ENCODE measurements at regions not wholly inside any gene's neighbourhood (a gene's known extent, or its start where the extent isn't known, plus 50 kb on each side); places are given as distances from the start of the nearest gene placed in this dataset.
"Not testable (repeated sequence)": the region's sequence is repeated elsewhere in the genome, so short reads cannot be mapped to it uniquely, and the experiment has no call there.

DNA sequence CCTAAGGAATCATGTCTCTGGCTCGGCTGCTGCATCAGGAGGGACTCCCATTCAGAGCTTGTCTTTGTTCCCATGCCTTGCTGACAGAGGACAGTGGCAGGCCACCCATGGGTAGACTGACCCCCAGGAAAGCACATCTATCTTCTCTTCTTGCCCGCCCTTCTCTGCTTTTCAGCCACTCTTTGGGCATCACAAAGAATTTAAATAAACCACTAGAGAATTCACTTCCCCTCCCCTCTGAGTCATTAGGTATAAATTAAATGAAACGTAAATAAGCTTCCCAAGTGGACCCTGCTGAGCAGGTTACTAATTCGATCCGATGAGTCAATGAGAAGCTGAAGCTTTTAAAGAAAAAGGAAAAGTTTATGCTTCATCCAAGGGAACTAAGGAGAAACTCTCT, 97.0 kb downstream of the DRD1 start:
- no peaks in the 10 kb centered on the region for H3K9me3 ChIP-seq (ENCODE audit: insufficient read depth, low read depth, low read length)
- peaks cover 16% of the 10 kb centered on the region for H3K4me1 ChIP-seq (ENCODE audit: insufficient read depth, low read length)
- WGBS = 34% methylated on average over 5 of the region's 5 CpGs
- no peak overlapping the region for H3K4me3 ChIP-seq (ENCODE audit: low read length)
- no peak overlapping the region for H3K9ac ChIP-seq (ENCODE audit: low read depth, low read length)
- H3K27ac ChIP-seq (ENCODE audit: low read depth, low read length) = no peak overlapping the region
- H3K27me3 ChIP-seq (ENCODE audit: insufficient read depth, low read length) = no peaks in the 10 kb centered on the region
- no peaks in the 10 kb centered on the region for H3K36me3 ChIP-seq (ENCODE audit: insufficient read depth, low read length)

DNA sequence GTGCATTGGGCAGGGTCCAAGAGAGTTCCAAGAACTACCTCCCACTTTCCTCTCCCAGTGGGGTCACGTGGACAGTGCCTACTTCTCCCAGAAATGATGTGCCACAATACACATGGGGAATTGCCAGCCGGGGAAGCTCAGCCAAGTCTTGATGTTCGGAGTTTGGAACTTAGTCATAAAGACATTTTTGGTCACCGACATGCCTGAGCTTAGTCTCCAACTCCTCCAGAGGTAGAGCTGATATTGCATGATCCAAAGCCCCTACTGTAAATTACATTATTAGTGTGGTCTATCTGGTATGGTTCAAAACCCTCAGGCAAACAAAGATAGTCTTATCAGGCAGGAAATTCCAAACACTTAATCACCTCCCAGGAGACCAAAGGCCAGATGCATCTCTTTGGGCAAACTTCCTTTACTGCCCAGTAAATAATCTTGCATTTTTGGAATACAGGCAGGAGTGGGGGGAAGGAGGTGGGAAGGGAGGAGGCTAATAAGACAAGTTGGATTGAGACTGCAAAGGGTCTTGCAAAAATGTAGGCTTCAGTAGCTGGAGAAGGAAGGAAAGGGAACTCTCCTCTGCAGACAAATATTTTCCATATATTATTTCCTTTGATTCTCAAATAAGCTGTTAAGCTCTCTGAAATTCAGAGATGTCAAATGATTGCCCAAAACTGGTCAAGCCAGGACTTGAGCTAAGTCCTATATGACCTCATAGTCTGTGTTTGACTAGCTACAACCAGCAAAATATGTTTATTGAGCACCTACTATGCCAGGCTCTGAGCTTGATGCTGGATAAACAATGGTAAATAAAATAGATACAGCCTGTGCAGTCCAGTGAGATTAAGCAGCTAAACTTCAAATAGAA, 99.4 kb downstream of the DRD1 start:
- H3K27ac ChIP-seq (ENCODE audit: low read depth, low read length) = no peak overlapping the region
- no peak overlapping the region for H3K4me3 ChIP-seq (ENCODE audit: low read length)
- peaks cover 14% of the 10 kb centered on the region; the same call in 1 of the 2 replicates for H3K4me1 ChIP-seq (ENCODE audit: insufficient read depth, low read length)
- H3K9ac ChIP-seq (ENCODE audit: low read depth, low read length) = no peak overlapping the region
- no peaks in the 10 kb centered on the region for H3K27me3 ChIP-seq (ENCODE audit: insufficient read depth, low read length)
- no peaks in the 10 kb centered on the region for H3K36me3 ChIP-seq (ENCODE audit: insufficient read depth, low read length)
- H3K9me3 ChIP-seq (ENCODE audit: insufficient read depth, low read depth, low read length) = no peaks in the 10 kb centered on the region
- WGBS = 88% methylated on average over 4 of the region's 4 CpGs

DNA sequence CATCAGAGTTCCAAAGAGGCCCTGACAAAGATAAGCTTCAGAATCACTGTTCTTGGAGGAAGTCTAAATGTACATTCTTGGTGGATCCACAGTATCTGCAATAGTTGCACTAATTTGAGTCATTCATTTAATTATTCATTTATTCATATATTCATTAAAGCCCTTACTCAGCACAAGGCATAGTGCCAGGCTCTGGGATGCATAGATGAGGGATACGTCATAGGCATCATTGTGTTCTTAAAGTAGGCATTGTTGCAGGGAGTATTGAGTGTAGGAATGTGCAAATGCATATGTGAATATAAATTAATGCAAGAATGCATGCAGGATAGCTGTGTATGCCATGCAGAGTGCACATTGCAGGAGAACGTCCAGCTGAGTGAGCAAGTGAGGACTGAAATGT, 100.7 kb downstream of the DRD1 start:
- H3K36me3 ChIP-seq (ENCODE audit: insufficient read depth, low read length) = no peaks in the 10 kb centered on the region
- no peak overlapping the region for H3K9ac ChIP-seq (ENCODE audit: low read depth, low read length)
- no peaks in the 10 kb centered on the region for H3K27me3 ChIP-seq (ENCODE audit: insufficient read depth, low read length)
- H3K9me3 ChIP-seq (ENCODE audit: insufficient read depth, low read depth, low read length) = no peaks in the 10 kb centered on the region
- WGBS = 92% methylated on average over 2 of the region's 2 CpGs
- no peak overlapping the region for H3K27ac ChIP-seq (ENCODE audit: low read depth, low read length)
- peaks cover 11% of the 10 kb centered on the region; the same call in 1 of the 2 replicates for H3K4me1 ChIP-seq (ENCODE audit: insufficient read depth, low read length)
- no peak overlapping the region for H3K4me3 ChIP-seq (ENCODE audit: low read length)

DNA sequence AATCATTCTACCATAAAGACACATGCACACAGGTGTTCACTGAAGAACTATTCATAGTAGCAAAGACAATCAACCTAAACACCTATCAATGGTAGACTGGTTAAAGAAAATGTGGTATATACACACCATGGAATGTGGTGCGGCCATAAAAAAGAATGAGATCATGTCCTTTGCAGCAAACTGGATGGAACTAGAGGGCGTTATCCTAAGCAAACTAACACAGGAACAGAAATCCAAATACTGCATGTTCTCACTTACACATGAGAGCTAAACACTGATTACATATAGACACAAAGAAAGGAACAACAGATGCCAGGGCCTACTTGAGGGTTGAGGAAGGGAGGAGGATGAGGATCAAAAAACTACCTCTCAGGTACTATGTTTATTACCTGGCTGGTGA, 103.8 kb downstream of the DRD1 start:
- H3K36me3 ChIP-seq (ENCODE audit: insufficient read depth, low read length) = no peaks in the 10 kb centered on the region
- H3K9me3 ChIP-seq (ENCODE audit: insufficient read depth, low read depth, low read length) = no peaks in the 10 kb centered on the region
- H3K4me3 ChIP-seq (ENCODE audit: low read length) = no peak overlapping the region
- no peak overlapping the region for H3K27ac ChIP-seq (ENCODE audit: low read depth, low read length)
- no peaks in the 10 kb centered on the region for H3K27me3 ChIP-seq (ENCODE audit: insufficient read depth, low read length)
- 96% methylated on average over 2 of the region's 2 CpGs for WGBS
- no peak overlapping the region for H3K9ac ChIP-seq (ENCODE audit: low read depth, low read length)
- H3K4me1 ChIP-seq (ENCODE audit: insufficient read depth, low read length) = no peaks in the 10 kb centered on the region

DNA sequence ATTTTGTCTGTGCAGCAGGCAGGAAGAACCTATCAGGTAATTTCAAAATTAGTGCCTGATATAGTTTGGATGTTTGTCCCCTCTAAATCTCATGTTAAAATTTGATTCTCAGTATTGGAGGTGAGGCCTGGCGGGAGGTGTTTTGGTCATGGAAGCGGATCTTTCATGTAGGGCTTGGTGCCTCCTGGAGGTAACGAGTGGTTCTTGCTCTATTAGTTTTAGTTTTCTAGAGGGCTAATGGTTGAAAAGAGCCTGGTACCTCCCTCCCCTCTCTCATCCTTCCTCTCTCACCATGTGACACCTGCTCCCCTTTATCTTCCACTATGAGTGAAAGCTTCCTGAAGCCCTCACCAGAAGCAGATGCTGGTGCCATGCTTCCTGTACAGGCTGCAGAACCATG, 106.3 kb downstream of the DRD1 start:
- no peaks in the 10 kb centered on the region for H3K4me1 ChIP-seq (ENCODE audit: insufficient read depth, low read length)
- no peaks in the 10 kb centered on the region for H3K36me3 ChIP-seq (ENCODE audit: insufficient read depth, low read length)
- no peaks in the 10 kb centered on the region for H3K27me3 ChIP-seq (ENCODE audit: insufficient read depth, low read length)
- H3K9ac ChIP-seq (ENCODE audit: low read depth, low read length) = no peak overlapping the region
- no peaks in the 10 kb centered on the region for H3K9me3 ChIP-seq (ENCODE audit: insufficient read depth, low read depth, low read length)
- 96% methylated on average over 3 of the region's 3 CpGs for WGBS
- no peak overlapping the region for H3K4me3 ChIP-seq (ENCODE audit: low read length)
- H3K27ac ChIP-seq (ENCODE audit: low read depth, low read length) = no peak overlapping the region

DNA sequence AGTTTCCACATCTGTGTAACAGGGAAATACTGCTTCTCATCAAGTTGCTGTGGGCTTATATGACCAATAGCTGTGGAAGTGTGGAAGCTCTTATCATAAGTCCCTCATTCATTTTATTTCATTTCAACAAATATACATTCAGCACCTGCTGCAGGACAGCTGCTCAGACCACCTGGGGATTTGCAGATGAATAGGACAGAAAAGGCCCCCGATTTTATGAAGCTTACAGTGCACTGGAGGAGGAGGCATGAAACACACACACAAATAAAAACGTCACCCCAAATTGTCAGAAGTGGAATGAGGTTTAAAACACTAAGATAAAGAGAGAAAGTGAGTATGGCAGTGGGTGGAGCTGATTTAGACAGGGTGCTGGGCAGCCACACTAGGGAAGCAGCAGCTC, 107.2 kb downstream of the DRD1 start:
- H3K27me3 ChIP-seq (ENCODE audit: insufficient read depth, low read length) = no peaks in the 10 kb centered on the region
- 57% methylated on average over 2 of the region's 2 CpGs for WGBS
- H3K9ac ChIP-seq (ENCODE audit: low read depth, low read length) = no peak overlapping the region
- no peaks in the 10 kb centered on the region for H3K9me3 ChIP-seq (ENCODE audit: insufficient read depth, low read depth, low read length)
- no peak overlapping the region for H3K27ac ChIP-seq (ENCODE audit: low read depth, low read length)
- H3K4me1 ChIP-seq (ENCODE audit: insufficient read depth, low read length) = no peaks in the 10 kb centered on the region
- no peak overlapping the region for H3K4me3 ChIP-seq (ENCODE audit: low read length)
- H3K36me3 ChIP-seq (ENCODE audit: insufficient read depth, low read length) = no peaks in the 10 kb centered on the region

DNA sequence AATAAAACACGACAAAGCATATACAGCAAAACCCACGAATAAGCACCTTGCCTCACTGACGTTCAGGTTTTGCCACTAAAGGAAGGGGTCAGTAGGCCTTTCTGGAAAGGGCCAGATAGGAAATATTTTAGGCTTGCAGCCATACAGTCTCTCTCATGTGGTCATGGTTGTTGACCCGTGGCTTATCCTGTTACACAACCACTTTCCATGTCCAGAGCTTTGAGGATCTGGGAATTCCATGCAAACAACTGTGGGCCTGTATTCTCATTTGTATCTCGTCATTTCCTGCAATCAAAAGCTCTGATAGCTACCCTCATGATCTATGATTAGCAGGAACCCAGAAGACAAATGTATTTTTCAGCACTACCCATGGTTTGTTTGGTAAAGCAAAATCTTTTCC, 108.3 kb downstream of the DRD1 start:
- H3K9me3 ChIP-seq (ENCODE audit: insufficient read depth, low read depth, low read length) = no peaks in the 10 kb centered on the region
- no peak overlapping the region for H3K27ac ChIP-seq (ENCODE audit: low read depth, low read length)
- no peaks in the 10 kb centered on the region for H3K4me1 ChIP-seq (ENCODE audit: insufficient read depth, low read length)
- no peaks in the 10 kb centered on the region for H3K27me3 ChIP-seq (ENCODE audit: insufficient read depth, low read length)
- no peak overlapping the region for H3K4me3 ChIP-seq (ENCODE audit: low read length)
- no peak overlapping the region for H3K9ac ChIP-seq (ENCODE audit: low read depth, low read length)
- no peaks in the 10 kb centered on the region for H3K36me3 ChIP-seq (ENCODE audit: insufficient read depth, low read length)
- 88% methylated on average over 5 of the region's 5 CpGs for WGBS

DNA sequence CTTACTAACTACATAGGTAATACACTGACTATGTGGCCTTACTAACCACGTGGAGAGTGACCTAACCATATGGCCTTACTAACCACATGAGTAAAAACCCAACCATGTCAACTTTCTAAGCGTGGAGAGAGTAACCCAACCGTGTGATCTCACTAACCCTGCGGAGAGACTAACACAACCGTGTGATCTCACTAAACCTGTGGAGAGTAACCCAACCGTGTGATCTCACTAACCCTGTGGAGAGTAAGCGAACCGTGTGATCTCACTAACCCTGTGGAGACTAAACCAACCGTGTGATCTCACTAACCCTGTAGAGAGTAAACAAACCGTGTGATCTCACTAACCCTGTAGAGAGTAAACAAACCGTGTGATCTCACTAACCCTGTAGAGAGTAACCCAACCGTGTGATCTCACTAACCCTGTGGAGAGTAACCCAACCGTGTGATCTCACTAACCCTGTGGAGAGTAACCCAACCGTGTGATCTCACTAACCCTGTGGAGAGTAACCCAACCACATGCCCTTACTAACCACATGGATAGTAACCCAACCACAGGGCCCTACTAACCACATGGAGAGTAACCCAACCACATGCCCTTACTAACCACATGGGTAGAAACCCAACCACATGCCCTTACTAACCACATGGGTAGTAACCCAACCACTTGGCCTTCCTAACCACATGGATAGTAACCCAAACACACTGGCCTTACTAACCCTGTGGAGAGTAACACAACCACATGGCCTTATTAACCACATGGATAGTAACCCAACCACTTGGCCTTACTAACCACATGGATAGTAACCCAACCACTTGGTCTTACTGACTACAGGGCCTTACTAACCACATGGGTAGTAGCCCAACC, 112.6 kb downstream of the DRD1 start:
- WGBS = 93% methylated on average over 14 of the region's 14 CpGs
- not testable (repeated sequence) for H3K27ac ChIP-seq (ENCODE audit: low read depth, low read length); H3K9me3 ChIP-seq (ENCODE audit: insufficient read depth, low read depth, low read length); H3K36me3 ChIP-seq (ENCODE audit: insufficient read depth, low read length); H3K27me3 ChIP-seq (ENCODE audit: insufficient read depth, low read length); H3K4me1 ChIP-seq (ENCODE audit: insufficient read depth, low read length); H3K4me3 ChIP-seq (ENCODE audit: low read length); H3K9ac ChIP-seq (ENCODE audit: low read depth, low read length)

DNA sequence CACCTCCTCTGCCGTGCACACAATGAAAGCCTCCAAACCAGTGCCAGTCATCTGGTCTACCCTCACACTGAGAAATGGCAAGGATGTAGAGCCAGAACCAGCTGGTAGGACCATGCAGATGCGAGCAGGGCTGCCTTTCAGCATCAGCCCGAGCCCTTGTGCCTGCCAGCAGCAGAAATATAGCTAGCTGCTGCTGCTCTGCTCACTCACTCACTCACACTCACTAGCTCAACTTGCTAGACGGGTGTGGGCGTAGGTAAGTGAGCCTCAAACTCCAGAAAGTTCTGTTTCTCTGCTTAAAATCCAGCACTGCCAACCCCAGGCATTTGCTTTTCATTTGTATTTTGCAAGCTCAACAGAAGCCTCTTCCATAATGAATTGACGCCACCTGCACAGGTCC, 114.0 kb downstream of the DRD1 start:
- no peaks in the 10 kb centered on the region for H3K27me3 ChIP-seq (ENCODE audit: insufficient read depth, low read length)
- no peak overlapping the region for H3K9ac ChIP-seq (ENCODE audit: low read depth, low read length)
- no peaks in the 10 kb centered on the region for H3K36me3 ChIP-seq (ENCODE audit: insufficient read depth, low read length)
- H3K9me3 ChIP-seq (ENCODE audit: insufficient read depth, low read depth, low read length) = no peaks in the 10 kb centered on the region
- no peak overlapping the region for H3K27ac ChIP-seq (ENCODE audit: low read depth, low read length)
- H3K4me1 ChIP-seq (ENCODE audit: insufficient read depth, low read length) = 0 out of 2 replicates have a peak, but pooled peaks cover 3% of the 10 kb centered on the region
- no peak overlapping the region for H3K4me3 ChIP-seq (ENCODE audit: low read length)
- 95% methylated on average over 6 of the region's 6 CpGs for WGBS

DNA sequence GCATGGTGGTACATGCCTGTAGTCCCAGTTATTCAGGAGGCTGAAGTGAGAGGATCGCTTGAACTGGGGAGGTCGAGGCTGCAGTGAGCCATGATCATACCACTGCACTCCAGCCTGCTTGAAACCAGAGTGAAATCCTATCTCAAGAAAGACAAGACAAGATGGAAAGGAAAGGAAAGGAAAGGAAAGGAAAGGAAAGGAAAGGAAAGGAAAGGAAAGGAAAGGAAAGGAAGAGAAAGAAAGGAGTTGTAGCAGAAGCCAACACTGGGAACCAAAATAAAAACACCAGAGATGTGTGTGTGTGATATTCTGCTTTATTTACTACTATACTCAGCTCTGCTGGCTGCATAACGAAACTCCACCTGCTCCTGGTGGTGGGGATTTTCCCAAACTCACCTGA, 115.3 kb downstream of the DRD1 start:
- Histone ChIP-seq H3K27me3 (ENCODE audit: insufficient read depth, low read length) (no peaks in the 10 kb centered on the region), H3K27ac (ENCODE audit: low read depth, low read length) (no peak overlapping the region), H3K9me3 (ENCODE audit: insufficient read depth, low read depth, low read length) (no peaks in the 10 kb centered on the region), H3K4me3 (ENCODE audit: low read length) (no peak overlapping the region), H3K36me3 (ENCODE audit: insufficient read depth, low read length) (no peaks in the 10 kb centered on the region), H3K4me1 (ENCODE audit: insufficient read depth, low read length) (0 out of 2 replicates have a peak, but pooled peaks cover 3% of the 10 kb centered on the region), H3K9ac (ENCODE audit: low read depth, low read length) (no peak overlapping the region)
- WGBS = 89% methylated on average over 3 of the region's 3 CpGs

DNA sequence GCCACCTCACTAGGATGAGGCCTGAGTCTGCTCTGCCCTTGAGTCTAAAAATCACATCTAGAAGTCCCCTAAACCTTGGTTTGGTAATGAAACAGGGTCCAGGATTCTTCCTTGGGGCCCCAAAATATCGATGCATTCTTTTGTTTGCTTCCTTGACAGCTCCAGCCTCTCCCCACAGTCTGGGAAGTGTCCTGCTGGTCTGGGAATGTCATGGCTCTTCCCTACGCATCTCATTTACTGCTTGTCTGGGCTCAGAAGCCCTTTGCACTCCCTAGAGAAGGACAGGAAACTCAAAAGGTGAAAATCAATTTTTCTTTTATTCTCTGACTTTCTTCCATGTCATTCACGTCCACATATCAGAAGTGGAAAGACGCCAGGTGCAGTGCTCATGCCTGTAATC, 115.8 kb downstream of the DRD1 start:
- H3K27me3 ChIP-seq (ENCODE audit: insufficient read depth, low read length) = no peaks in the 10 kb centered on the region
- no peak overlapping the region for H3K4me3 ChIP-seq (ENCODE audit: low read length)
- no peak overlapping the region for H3K27ac ChIP-seq (ENCODE audit: low read depth, low read length)
- no peaks in the 10 kb centered on the region for H3K36me3 ChIP-seq (ENCODE audit: insufficient read depth, low read length)
- no peak overlapping the region for H3K9ac ChIP-seq (ENCODE audit: low read depth, low read length)
- H3K9me3 ChIP-seq (ENCODE audit: insufficient read depth, low read depth, low read length) = no peaks in the 10 kb centered on the region
- H3K4me1 ChIP-seq (ENCODE audit: insufficient read depth, low read length) = 0 out of 2 replicates have a peak, but pooled peaks cover 3% of the 10 kb centered on the region
- 69% methylated on average over 4 of the region's 4 CpGs for WGBS

Measured in HUES64 (cell line).